H1 (cell line): ENCODE measurements at regions not wholly inside any gene's neighbourhood (a gene's known extent, or its start where the extent isn't known, plus 50 kb on each side); places are given as distances from the start of the nearest gene placed in this dataset.

Experiments
- CTCF ChIA-PET: fragments of 300-600 bp; sonication (Branson Sonifier 250); formaldehyde crosslinking; loops from one replicate; lab custom pipeline; 2021; ENCODE audit not compliant: partially characterized antibody; lab: Charles Lee
- POLR2A ChIA-PET: fragments of 300-600 bp; sonication (Branson Sonifier 250); formaldehyde crosslinking; loops from one replicate; lab custom pipeline; 2021; ENCODE audit warnings: inconsistent platforms; ENCODE audit not compliant: partially characterized antibody; lab: Charles Lee
- DNase-seq, 2 experiments: peaks; one replicate each; pipeline versions ENCODE4 v3.0.0 to v3.0.0-alpha.2; 2010 to 2022; ENCODE audit warnings: low spot score in 2 of 2, low read depth in 1 of 2, mixed read lengths in 1 of 2
- FAIRE-seq: peaks from 2 replicates; lab custom pipeline; 2011; peaks lifted over from hg19 to GRCh38; lab: Jason Lieb, UNC
- H2AFZ ChIP-seq: 2 replicates; pipeline ENCODE4 v1.8.1; 2012; ENCODE audit warnings: low read length, inconsistent platforms
- H2AK5ac ChIP-seq: 2 replicates; pipeline ENCODE4 v1.6.1; 2013; ENCODE audit warnings: low read depth, low read length
- H2BK120ac ChIP-seq: replicated peaks from 2 replicates; pipeline ENCODE3; 2013; ENCODE audit warnings: low read depth, low read length, inconsistent platforms
- H2BK12ac ChIP-seq: 2 replicates; pipeline ENCODE4 v1.6.1; 2013; ENCODE audit warnings: low read depth, low read length
- H2BK15ac ChIP-seq: 2 replicates; pipeline ENCODE4 v1.6.1; 2013; ENCODE audit warnings: low read length
- H2BK20ac ChIP-seq: 2 replicates; pipeline ENCODE4 v1.6.1; 2013; ENCODE audit warnings: low read length
- H2BK5ac ChIP-seq: 2 replicates; pipeline ENCODE4 v1.6.1; 2013; ENCODE audit warnings: low read depth, low read length
- H3K14ac ChIP-seq: 2 replicates; pipeline ENCODE4 v1.6.1; 2013; ENCODE audit warnings: inconsistent platforms; ENCODE audit not compliant: insufficient read length
- H3K18ac ChIP-seq: 2 replicates; pipeline ENCODE4 v1.6.1; 2013; ENCODE audit warnings: low read length; ENCODE audit errors: extremely low read depth
- H3K23ac ChIP-seq: 2 replicates; pipeline ENCODE4 v1.6.1; 2013; ENCODE audit warnings: inconsistent platforms; ENCODE audit not compliant: insufficient read length
- H3K23me2 ChIP-seq: 2 replicates; pipeline ENCODE4 v1.6.1; 2013; ENCODE audit warnings: low read depth, low read length
- H3K27ac ChIP-seq: 2 replicates; pipeline ENCODE4 v1.6.1; 2011; ENCODE audit warnings: low read depth, low read length, inconsistent platforms
- H3K27me3 ChIP-seq, 4 experiments: replicated peaks in 1 of 4; 1 replicate in 1 of 4; 2 replicates in 3 of 4; pipeline versions ENCODE4 v1.6.1 to v1.8.1; 2011 to 2013; ENCODE audit warnings: low read length in 3 of 4, mild to moderate bottlenecking in 3 of 4, inconsistent platforms in 2 of 4, mixed read lengths in 2 of 4, moderate library complexity in 1 of 4; ENCODE audit not compliant: control insufficient read depth in 3 of 4, insufficient read depth in 3 of 4; ENCODE audit errors: extremely low read depth in 1 of 4
- H3K36me3 ChIP-seq, 4 experiments: 2 replicates each; pipeline versions ENCODE4 v1.6.1 to v1.8.1; 2011 to 2013; ENCODE audit warnings: mild to moderate bottlenecking in 4 of 4, low read length in 3 of 4, moderate library complexity in 2 of 4, control low read depth in 1 of 4, inconsistent platforms in 1 of 4; ENCODE audit not compliant: insufficient read depth in 4 of 4, control insufficient read depth in 2 of 4
- H3K4ac ChIP-seq: replicated peaks from 2 replicates; pipeline ENCODE3; 2013; ENCODE audit warnings: low read length, low read depth, mixed read lengths, inconsistent platforms; ENCODE audit not compliant: insufficient read length
- H3K4me1 ChIP-seq, 4 experiments: replicated peaks in 1 of 4; 1 replicate in 1 of 4; 2 replicates in 3 of 4; pipeline versions ENCODE4 v1.6.1 to v1.8.1; 2011 to 2013; ENCODE audit warnings: low read length in 3 of 4, inconsistent platforms in 2 of 4, mixed read lengths in 1 of 4; ENCODE audit not compliant: insufficient read depth in 4 of 4, control insufficient read depth in 3 of 4
- H3K4me2 ChIP-seq, 2 experiments: 2 replicates each; pipeline versions ENCODE4 v1.6.1 to v1.8.1; 2011 to 2013; ENCODE audit warnings: low read depth in 2 of 2, low read length in 2 of 2, control low read depth in 1 of 2, inconsistent platforms in 1 of 2, mild to moderate bottlenecking in 1 of 2; ENCODE audit not compliant: insufficient read depth in 1 of 2
- H3K4me3 ChIP-seq, 4 experiments: fragments of 200-600, 300-600 bp in 1 of 4; sonication (generic), shearing (Covaris generic), sonication (Bioruptor Twin) in 1 of 4; 2 replicates each; pipeline versions ENCODE4 v1.5.1 to v1.8.1; 2011 to 2016; ENCODE audit warnings: low read length in 4 of 4, low read depth in 3 of 4, control low read depth in 2 of 4, inconsistent platforms in 2 of 4, mild to moderate bottlenecking in 2 of 4, mixed read lengths in 1 of 4, moderate library complexity in 1 of 4; ENCODE audit not compliant: insufficient read depth in 2 of 4; ENCODE audit errors: extremely low read depth in 1 of 4
- H3K56ac ChIP-seq: replicated peaks from 2 replicates; pipeline ENCODE3; 2013; ENCODE audit warnings: low read depth, mild to moderate bottlenecking, mixed read lengths, low read length, inconsistent platforms; ENCODE audit not compliant: insufficient read length
- H3K79me1 ChIP-seq: 2 replicates; pipeline ENCODE4 v1.6.1; 2013; ENCODE audit warnings: low read depth, low read length, control low read depth
- H3K79me2 ChIP-seq, 2 experiments: 2 replicates each; pipeline versions ENCODE4 v1.6.1 to v1.8.1; 2012 to 2013; ENCODE audit warnings: low read length in 2 of 2, mild to moderate bottlenecking in 2 of 2, inconsistent platforms in 1 of 2; ENCODE audit not compliant: insufficient read depth in 2 of 2, control insufficient read depth in 1 of 2
- H3K9ac ChIP-seq, 4 experiments: replicated peaks in 1 of 4; 1 replicate in 1 of 4; 2 replicates in 3 of 4; pipeline versions ENCODE4 v1.6.1 to v1.8.1; 2011 to 2013; ENCODE audit warnings: low read depth in 3 of 4, low read length in 3 of 4, control low read depth in 2 of 4, mild to moderate bottlenecking in 2 of 4, moderate library complexity in 2 of 4, inconsistent platforms in 1 of 4; ENCODE audit errors: extremely low read depth in 1 of 4
- H3K9me3 ChIP-seq, 2 experiments: 2 replicates each; pipeline versions ENCODE4 v1.6.1 to v1.8.1; 2012 to 2013; ENCODE audit warnings: mild to moderate bottlenecking in 2 of 2, moderate library complexity in 2 of 2, control low read depth in 1 of 2, inconsistent platforms in 1 of 2, low read depth in 1 of 2, low read length in 1 of 2, mixed read lengths in 1 of 2; ENCODE audit not compliant: insufficient read depth in 2 of 2
- H4K20me1 ChIP-seq, 2 experiments: replicated peaks in 1 of 2; 2 replicates each; pipeline versions ENCODE3 to v1.8.1; 2011 to 2013; ENCODE audit warnings: inconsistent platforms in 2 of 2, low read length in 2 of 2, mild to moderate bottlenecking in 1 of 2; ENCODE audit not compliant: insufficient read depth in 2 of 2, control insufficient read depth in 1 of 2
- H4K5ac ChIP-seq: 2 replicates; pipeline ENCODE4 v1.6.1; 2013; ENCODE audit warnings: low read length, low read depth, mixed read lengths, inconsistent platforms; ENCODE audit not compliant: insufficient read length
- H4K8ac ChIP-seq: 2 replicates; pipeline ENCODE4 v1.8.0; 2013; ENCODE audit warnings: mild to moderate bottlenecking, moderate library complexity, low read length, inconsistent platforms; ENCODE audit not compliant: insufficient read depth; ENCODE audit errors: extremely low read depth
- H4K91ac ChIP-seq: replicated peaks from 2 replicates; pipeline ENCODE3; 2013; ENCODE audit warnings: low read length, mixed read lengths, inconsistent platforms; ENCODE audit not compliant: insufficient read length
- CHD2 ChIP-seq: IDR thresholded peaks from 2 replicates; pipeline ENCODE4 v1.6.1; 2012; ENCODE audit warnings: low read length, improper control_type of control experiment
- EP300 ChIP-seq, 2 experiments: IDR thresholded peaks; 1 replicate in 1 of 2; 2 replicates in 1 of 2; pipeline ENCODE4 v1.6.1; 2011 to 2012; ENCODE audit warnings: low read depth in 2 of 2, low read length in 2 of 2, mild to moderate bottlenecking in 2 of 2, borderline replicate concordance in 1 of 2, inconsistent platforms in 1 of 2, moderate library complexity in 1 of 2
- GABPA ChIP-seq: IDR thresholded peaks from 2 replicates; pipeline ENCODE4 v1.6.1; 2011; ENCODE audit warnings: mild to moderate bottlenecking, low read length, moderate library complexity, borderline replicate concordance; ENCODE audit not compliant: insufficient read depth
- HDAC2 ChIP-seq, 2 experiments: fragments of 300-600 bp in 1 of 2; sonication (generic) in 1 of 2; IDR thresholded peaks; 2 replicates each; pipeline ENCODE4 v1.6.1; 2011 to 2012; ENCODE audit warnings: low read depth in 2 of 2, low read length in 2 of 2, mild to moderate bottlenecking in 2 of 2, moderate library complexity in 2 of 2, borderline replicate concordance in 1 of 2, inconsistent platforms in 1 of 2
- NANOG ChIP-seq: IDR thresholded peaks from 2 replicates; pipeline ENCODE4 v1.6.1; 2011; ENCODE audit warnings: low read length, low read depth, mild to moderate bottlenecking, inconsistent platforms; ENCODE audit not compliant: insufficient read depth, poor library complexity, severe bottlenecking
- SIRT6 ChIP-seq: IDR thresholded peaks from one replicate; pipeline ENCODE4 v1.7.1; 2012; ENCODE audit warnings: low read length, inconsistent platforms
- SP2 ChIP-seq: IDR thresholded peaks from 2 replicates; pipeline ENCODE4 v1.6.1; 2012; ENCODE audit warnings: mild to moderate bottlenecking, low read length, inconsistent platforms
- TCF12 ChIP-seq: IDR thresholded peaks from 2 replicates; pipeline ENCODE4 v1.6.1; 2011; ENCODE audit warnings: low read depth, mild to moderate bottlenecking, low read length
- WGBS, 2 experiments: shearing (Covaris generic) in 1 of 2; methylation state at CpG; one replicate each; pipeline versions ENCODE4 v1.1.6 to v1.1.7; 2013 to 2015; ENCODE audit warnings: low lambda C conversion rate in 2 of 2, mixed read lengths in 2 of 2, inconsistent platforms in 1 of 2, low coverage in 1 of 2, missing lambda C conversion rate in 1 of 2; ENCODE audit not compliant: insufficient replicate concordance in 2 of 2, insufficient coverage in 1 of 2, insufficient read length in 1 of 2; ENCODE audit errors: extremely low coverage in 1 of 2, missing lambda C conversion rate in 1 of 2; 5-methylcytosine and 5-hydroxymethylcytosine counted together
- TF ChIP-seq, protein P1 (sequence below): IDR thresholded peaks from 2 replicates; pipeline ENCODE4 v1.6.1; 2011; ENCODE audit warnings: low read depth, mild to moderate bottlenecking, low read length; ENCODE audit not compliant: insufficient read depth
- TF ChIP-seq, protein P2 (sequence below): IDR thresholded peaks from 2 replicates; pipeline ENCODE4 v1.6.1; 2011; ENCODE audit warnings: low read length, improper control_type of control experiment

DNA sequence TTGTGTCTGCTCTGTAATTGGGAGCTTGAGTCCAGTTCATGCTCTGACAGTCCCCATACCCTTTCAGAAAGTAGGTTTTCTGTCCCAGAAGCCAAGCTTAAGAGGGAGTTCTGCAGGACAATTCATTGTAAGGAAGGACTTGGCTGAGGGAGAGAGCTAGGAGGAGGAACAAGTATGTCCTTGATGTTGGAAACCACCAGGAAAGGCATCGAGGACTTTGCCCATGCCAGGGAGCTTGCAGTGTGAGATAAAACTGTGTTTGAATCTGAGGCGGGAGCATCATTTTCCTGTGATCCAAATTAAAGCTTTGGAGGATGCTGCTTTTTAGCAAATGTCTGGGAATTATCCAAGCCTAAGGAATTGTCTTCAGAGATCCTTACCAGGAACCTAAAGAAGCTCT, 175.3 kb downstream of the EMP1 start:
- Histone ChIP-seq H3K79me1 (no peaks in the 10 kb centered on the region), H3K79me2 (no peaks in the 10 kb centered on the region), H3K56ac (no peak overlapping the region), H3K4me1 (peaks cover 0 to 2% (median 0%) of the 10 kb centered on the region in 4 experiments; a peak in 1 of 7 replicates), H4K8ac (no peak overlapping the region), H3K4ac (no peak overlapping the region), H3K9ac (no peak overlapping the region), H2AFZ (no peak overlapping the region; the same call in 1 of the 2 replicates), H3K23me2 (no peaks in the 10 kb centered on the region), H2AK5ac (no peak overlapping the region), H3K9me3 (no peaks in the 10 kb centered on the region), H4K91ac (no peak overlapping the region), H3K18ac (no peak overlapping the region), H2BK120ac (no peak overlapping the region), H2BK15ac (no peak overlapping the region), H3K27ac (no peak overlapping the region), H3K14ac (no peak overlapping the region), H3K27me3 (no peaks in the 10 kb centered on the region), H3K4me3 (no peak overlapping the region), H2BK20ac (no peak overlapping the region), H2BK12ac (no peak overlapping the region), H4K20me1 (no peaks in the 10 kb centered on the region), H3K23ac (no peak overlapping the region), H3K36me3 (no peaks in the 10 kb centered on the region), H3K4me2 (no peak overlapping the region), H2BK5ac (no peak overlapping the region), H4K5ac (no peak overlapping the region)
- ChIA-PET POLR2A (interaction anchor here (0.8 kb wide), 1 partner anchor 12 kb away, joined by 3 read pairs; no protein-coding TSS in a partner anchor), CTCF (interaction anchor here (0.7 to 5.5 kb wide), 11 partner anchors 10 to 290 kb away, joined by 3 to 33 read pairs (median 4); no protein-coding TSS in a partner anchor)
- DNase-seq (peak in 1 of 2 experiments; percentile 11), FAIRE-seq (no peak)
- 93% methylated on average over 2 of the region's 2 CpGs; no CpG with 5 or more reads in 1 of the 2 experiments for WGBS, 2 experiments
- TF ChIP-seq CHD2 (no peak), SP2 (no peak), GABPA (no peak), EP300 (IDR thresholded peaks at IDR 0.05; ENCODE audit: borderline replicate concordance in 1 of 2, low read depth in 2 of 2, low read length in 2 of 2) (no peak), NANOG (no peak), TCF12 (no peak), SIRT6 (no peak), HDAC2 (IDR thresholded peaks at IDR 0.05; ENCODE audit: borderline replicate concordance in 1 of 2, low read depth in 2 of 2, low read length in 2 of 2) (no peak)
- TF ChIP-seq, protein P1, sequence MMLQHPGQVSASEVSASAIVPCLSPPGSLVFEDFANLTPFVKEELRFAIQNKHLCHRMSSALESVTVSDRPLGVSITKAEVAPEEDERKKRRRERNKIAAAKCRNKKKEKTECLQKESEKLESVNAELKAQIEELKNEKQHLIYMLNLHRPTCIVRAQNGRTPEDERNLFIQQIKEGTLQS: no peak
- TF ChIP-seq, protein P2, sequence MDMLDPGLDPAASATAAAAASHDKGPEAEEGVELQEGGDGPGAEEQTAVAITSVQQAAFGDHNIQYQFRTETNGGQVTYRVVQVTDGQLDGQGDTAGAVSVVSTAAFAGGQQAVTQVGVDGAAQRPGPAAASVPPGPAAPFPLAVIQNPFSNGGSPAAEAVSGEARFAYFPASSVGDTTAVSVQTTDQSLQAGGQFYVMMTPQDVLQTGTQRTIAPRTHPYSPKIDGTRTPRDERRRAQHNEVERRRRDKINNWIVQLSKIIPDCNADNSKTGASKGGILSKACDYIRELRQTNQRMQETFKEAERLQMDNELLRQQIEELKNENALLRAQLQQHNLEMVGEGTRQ: no peak
